Suprapubic skin (tissue), 4 donors: ENCODE measurements at regions not wholly inside any gene's neighbourhood (a gene's known extent, or its start where the extent isn't known, plus 50 kb on each side); places are given as distances from the start of the nearest gene placed in this dataset.

Experiments used
- DNase-seq, 2 donors: peaks; one replicate each; pipeline ENCODE4 v3.0.0-alpha.2; 2019; ENCODE audit warnings: low spot score in 2 of 2
- H3K27ac ChIP-seq: fragments of 200-600 bp; sonication (generic); one replicate; pipeline ENCODE4 v1.5.1; 2019
- H3K27me3 ChIP-seq: fragments of 200-600 bp; sonication (generic); one replicate; pipeline ENCODE4 v1.5.1; 2019
- H3K36me3 ChIP-seq: fragments of 200-600 bp; sonication (generic); one replicate; pipeline ENCODE4 v1.5.1; 2019
- H3K4me1 ChIP-seq: fragments of 200-600 bp; sonication (generic); one replicate; pipeline ENCODE4 v1.5.1; 2019
- H3K4me3 ChIP-seq: fragments of 200-600 bp; sonication (generic); one replicate; pipeline ENCODE4 v1.5.1; 2019; ENCODE audit warnings: mild to moderate bottlenecking
- H3K9me3 ChIP-seq: fragments of 200-600 bp; sonication (generic); one replicate; pipeline ENCODE4 v1.5.1; 2019
- CTCF ChIP-seq, 2 donors: fragments of 200-600 bp in 1 of 2; fragments of 450-650 bp in 1 of 2; sonication (generic) in 1 of 2; IDR thresholded peaks; one replicate each; pipeline ENCODE4 v1.5.1; 2016 to 2019; ENCODE audit warnings: antibody characterized with exemption in 2 of 2, mild to moderate bottlenecking in 1 of 2, moderate library complexity in 1 of 2
- EP300 ChIP-seq: sonication (generic); formaldehyde crosslinking; IDR thresholded peaks from one replicate; pipeline ENCODE4 v1.6.1; 2017; ENCODE audit warnings: antibody characterized with exemption
- POLR2A ChIP-seq, 2 donors: fragments of 450-650 bp; IDR thresholded peaks; one replicate each; pipeline ENCODE4 v1.6.1; 2017; ENCODE audit warnings: antibody characterized with exemption in 2 of 2, mild to moderate bottlenecking in 2 of 2, moderate library complexity in 2 of 2
- POLR2AphosphoS5 ChIP-seq, 3 donors: sonication (generic); formaldehyde crosslinking; IDR thresholded peaks; one replicate each; pipeline ENCODE4 v1.6.1; 2017; ENCODE audit warnings: antibody characterized with exemption in 3 of 3
- WGBS: methylation state at CpG from one replicate; pipeline ENCODE4 v1.1.5; 2018; 5-methylcytosine and 5-hydroxymethylcytosine counted together

- no peak for DNase-seq
- Histone ChIP-seq H3K4me1 (no peaks in the 10 kb centered on the region), H3K4me3 (no peak overlapping the region), H3K9me3 (no peaks in the 10 kb centered on the region), H3K27ac (no peak overlapping the region), H3K27me3 (no peaks in the 10 kb centered on the region), H3K36me3 (no peaks in the 10 kb centered on the region)
- WGBS: 78% methylated on average over 3 of the region's 3 CpGs
- TF ChIP-seq CTCF (IDR thresholded peaks at IDR 0.05) (no peak), POLR2AphosphoS5 (IDR thresholded peaks at IDR 0.05) (no peak), EP300 (no peak), POLR2A (IDR thresholded peaks at IDR 0.05) (no peak)
Observed at GRCh38 chr4:36549992-36550391, 268.6 kb downstream of the DTHD1 start.

- TF ChIP-seq POLR2AphosphoS5 (IDR thresholded peaks at IDR 0.05) (no peak), POLR2A (IDR thresholded peaks at IDR 0.05) (no peak), CTCF (IDR thresholded peaks at IDR 0.05) (no peak), EP300 (no peak)
- H3K27me3 ChIP-seq: no peaks in the 10 kb centered on the region
- 55% methylated on average over 4 of the region's 4 CpGs for WGBS
Observed at GRCh38 chr4:36551697-36552214, 270.3 kb downstream of the DTHD1 start.

GRCh38 chr4:36553029-36553428, 271.6 kb downstream of the DTHD1 start:
- H3K27ac ChIP-seq: no peak overlapping the region
- TF ChIP-seq POLR2A (IDR thresholded peaks at IDR 0.05): no peak
- no peak for TF ChIP-seq CTCF (IDR thresholded peaks at IDR 0.05)
- no peak for TF ChIP-seq EP300
- no peak for TF ChIP-seq POLR2AphosphoS5 (IDR thresholded peaks at IDR 0.05)
- H3K36me3 ChIP-seq: no peaks in the 10 kb centered on the region
- no peaks in the 10 kb centered on the region for H3K9me3 ChIP-seq
- no peak for DNase-seq
- WGBS: 84% methylated on average over 1 of the region's 1 CpG
- no peak overlapping the region for H3K4me3 ChIP-seq
- H3K4me1 ChIP-seq: no peaks in the 10 kb centered on the region
- no peaks in the 10 kb centered on the region for H3K27me3 ChIP-seq

More at GRCh38 chr4:36551697-36552214, 270.3 kb downstream of the DTHD1 start:
- DNase-seq: no peak
- Histone ChIP-seq H3K9me3 (no peaks in the 10 kb centered on the region), H3K4me1 (no peaks in the 10 kb centered on the region), H3K36me3 (no peaks in the 10 kb centered on the region), H3K4me3 (no peak overlapping the region), H3K27ac (no peak overlapping the region)

GRCh38 chr4:36553453-36553852, 272.0 kb downstream of the DTHD1 start:
- Histone ChIP-seq H3K27ac (no peak overlapping the region), H3K4me1 (no peaks in the 10 kb centered on the region), H3K4me3 (no peak overlapping the region), H3K36me3 (no peaks in the 10 kb centered on the region), H3K27me3 (no peaks in the 10 kb centered on the region), H3K9me3 (no peaks in the 10 kb centered on the region)
- TF ChIP-seq POLR2A (IDR thresholded peaks at IDR 0.05): no peak
- WGBS: 79% methylated on average over 3 of the region's 3 CpGs
- no peak for DNase-seq

GRCh38 chr4:36556984-36557383, 275.6 kb downstream of the DTHD1 start:
- Histone ChIP-seq H3K4me1 (no peaks in the 10 kb centered on the region), H3K27ac (no peak overlapping the region), H3K36me3 (no peaks in the 10 kb centered on the region), H3K9me3 (no peaks in the 10 kb centered on the region), H3K4me3 (no peak overlapping the region), H3K27me3 (no peaks in the 10 kb centered on the region)
- DNase-seq: no peak
- TF ChIP-seq EP300: no peak
- TF ChIP-seq POLR2A (IDR thresholded peaks at IDR 0.05): no peak

- no peak overlapping the region for H3K27ac ChIP-seq
- 30% methylated on average over 2 of the region's 3 CpGs for WGBS
- peaks cover 3% of the 10 kb centered on the region for H3K9me3 ChIP-seq
- H3K27me3 ChIP-seq: no peaks in the 10 kb centered on the region
- no peak for DNase-seq
- no peaks in the 10 kb centered on the region for H3K36me3 ChIP-seq
- TF ChIP-seq EP300: no peak
- no peak for TF ChIP-seq CTCF (IDR thresholded peaks at IDR 0.05)
- TF ChIP-seq POLR2A (IDR thresholded peaks at IDR 0.05): no peak
- no peak for TF ChIP-seq POLR2AphosphoS5 (IDR thresholded peaks at IDR 0.05)
- H3K4me3 ChIP-seq: no peak overlapping the region
- no peaks in the 10 kb centered on the region for H3K4me1 ChIP-seq
Observed at GRCh38 chr4:36568575-36568974, 287.2 kb downstream of the DTHD1 start.
